IPS-18a (cell line): ENCODE measurements at regions not wholly inside any gene's neighbourhood (a gene's known extent, or its start where the extent isn't known, plus 50 kb on each side); places are given as distances from the start of the nearest gene placed in this dataset.

Source experiments
- H3K27ac ChIP-seq: one replicate; pipeline ENCODE4 v1.5.1; 2013; ENCODE audit warnings: low read length
- H3K27me3 ChIP-seq: one replicate; pipeline ENCODE4 v1.6.1; 2013; ENCODE audit warnings: mild to moderate bottlenecking, low read length; ENCODE audit not compliant: control insufficient read depth, insufficient read depth
- H3K36me3 ChIP-seq: one replicate; pipeline ENCODE4 v1.6.1; 2013; ENCODE audit warnings: low read depth, low read length; ENCODE audit not compliant: control insufficient read depth
- H3K4me1 ChIP-seq: one replicate; pipeline ENCODE4 v1.6.1; 2013; ENCODE audit warnings: low read depth, low read length; ENCODE audit not compliant: control insufficient read depth
- H3K4me3 ChIP-seq: one replicate; pipeline ENCODE4 v1.5.1; 2013; ENCODE audit warnings: low read length
- H3K9ac ChIP-seq: one replicate; pipeline ENCODE4 v1.6.1; 2013; ENCODE audit warnings: mild to moderate bottlenecking, low read length, moderate library complexity
- H3K9me3 ChIP-seq: one replicate; pipeline ENCODE4 v1.6.1; 2013; ENCODE audit warnings: low read depth, low read length; ENCODE audit not compliant: control insufficient read depth

- Histone ChIP-seq H3K4me1 (no peaks in the 10 kb centered on the region), H3K36me3 (no peaks in the 10 kb centered on the region), H3K27ac (no peak overlapping the region), H3K4me3 (no peak overlapping the region), H3K27me3 (no peaks in the 10 kb centered on the region), H3K9me3 (no peaks in the 10 kb centered on the region), H3K9ac (no peak overlapping the region)
Measured at GRCh38 chr2:122447237-122447636, 691.8 kb downstream of the TSN start.

- H3K27me3 ChIP-seq: no peaks in the 10 kb centered on the region
- no peak overlapping the region for H3K27ac ChIP-seq
- no peak overlapping the region for H3K9ac ChIP-seq
- no peaks in the 10 kb centered on the region for H3K4me1 ChIP-seq
- no peak overlapping the region for H3K4me3 ChIP-seq
- no peaks in the 10 kb centered on the region for H3K36me3 ChIP-seq
- H3K9me3 ChIP-seq: no peaks in the 10 kb centered on the region
Measured at GRCh38 chr2:122451040-122451439, 695.6 kb downstream of the TSN start.

DNA sequence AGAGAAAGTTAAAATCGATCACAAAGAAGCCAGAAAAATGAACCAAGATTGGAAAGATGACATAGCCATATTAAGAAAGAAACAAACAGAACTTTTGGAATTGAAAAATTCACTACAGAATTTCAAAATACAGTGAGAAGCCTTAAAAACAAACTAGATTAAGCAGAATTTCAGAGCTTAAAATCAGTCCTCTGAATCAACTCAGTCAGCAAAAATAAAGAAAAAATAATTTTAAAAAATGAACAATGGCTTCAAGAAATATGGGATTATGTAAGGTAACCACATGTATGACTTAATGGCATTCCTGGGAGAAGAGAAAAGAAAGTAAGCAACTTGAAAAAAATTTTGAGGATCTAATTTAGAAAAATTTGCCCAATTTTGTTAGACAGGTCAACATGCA, 696.2 kb downstream of the TSN start:
- Histone ChIP-seq H3K36me3 (no peaks in the 10 kb centered on the region), H3K4me1 (no peaks in the 10 kb centered on the region), H3K4me3 (no peak overlapping the region), H3K9me3 (no peaks in the 10 kb centered on the region), H3K9ac (no peak overlapping the region), H3K27ac (no peak overlapping the region), H3K27me3 (no peaks in the 10 kb centered on the region)

- Histone ChIP-seq H3K4me3 (no peak overlapping the region), H3K27ac (no peak overlapping the region), H3K9ac (no peak overlapping the region), H3K27me3 (no peaks in the 10 kb centered on the region), H3K36me3 (no peaks in the 10 kb centered on the region), H3K4me1 (no peaks in the 10 kb centered on the region), H3K9me3 (no peaks in the 10 kb centered on the region)
Measured at GRCh38 chr2:122469147-122469546, 713.7 kb downstream of the TSN start.

DNA sequence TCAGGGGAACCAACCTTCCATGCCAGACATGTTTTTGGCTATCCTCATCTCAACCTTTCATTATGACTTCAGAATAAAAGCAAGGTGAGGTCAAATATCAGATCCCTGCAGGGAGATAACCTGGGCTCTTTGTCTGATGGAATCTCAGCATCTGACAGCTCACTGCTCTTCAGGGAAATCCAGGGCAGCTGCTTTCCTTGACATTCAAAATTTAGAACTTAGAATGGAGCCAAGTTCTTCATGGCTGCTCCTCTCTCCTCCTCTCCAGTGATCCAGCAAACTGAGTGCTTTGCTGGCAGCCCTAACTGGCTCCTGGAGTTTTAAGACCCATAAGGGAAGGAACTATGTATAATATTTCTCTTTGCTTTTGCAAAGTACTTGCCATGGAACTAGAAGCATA, 716.3 kb downstream of the TSN start:
- no peaks in the 10 kb centered on the region for H3K9me3 ChIP-seq
- no peak overlapping the region for H3K9ac ChIP-seq

DNA sequence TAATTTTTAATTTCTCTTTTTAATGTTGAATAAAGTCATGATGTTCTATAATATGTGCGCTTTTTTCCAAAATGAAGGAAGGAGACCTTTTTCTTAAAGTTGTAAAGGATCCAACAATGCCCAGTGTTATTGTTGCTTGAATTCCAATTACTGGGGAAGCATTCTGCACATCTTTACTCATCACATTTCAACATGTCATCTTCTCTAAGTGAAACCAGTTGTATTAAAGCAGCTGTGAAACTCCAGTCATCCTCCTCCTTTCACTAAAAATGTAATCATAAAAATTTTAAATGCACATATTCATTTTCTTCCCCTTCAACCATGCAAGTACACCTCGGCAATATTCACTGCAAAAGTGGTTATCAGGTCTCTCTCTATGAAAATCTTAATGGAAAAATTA, 722.7 kb downstream of the TSN start:
- Histone ChIP-seq H3K36me3 (no peaks in the 10 kb centered on the region), H3K4me1 (peaks cover 5% of the 10 kb centered on the region), H3K9me3 (no peaks in the 10 kb centered on the region), H3K4me3 (no peak overlapping the region), H3K27ac (no peak overlapping the region), H3K9ac (no peak overlapping the region), H3K27me3 (no peaks in the 10 kb centered on the region)

More for the DNA sequence above, 716.3 kb downstream of the TSN start:
- no peaks in the 10 kb centered on the region for H3K4me1 ChIP-seq
- H3K4me3 ChIP-seq: no peak overlapping the region
- no peaks in the 10 kb centered on the region for H3K36me3 ChIP-seq
- no peak overlapping the region for H3K27ac ChIP-seq
- no peaks in the 10 kb centered on the region for H3K27me3 ChIP-seq

- Histone ChIP-seq H3K4me3 (no peak overlapping the region), H3K27ac (no peak overlapping the region), H3K27me3 (no peaks in the 10 kb centered on the region), H3K9ac (no peak overlapping the region), H3K9me3 (no peaks in the 10 kb centered on the region), H3K4me1 (peaks cover 5% of the 10 kb centered on the region), H3K36me3 (no peaks in the 10 kb centered on the region)
Measured at GRCh38 chr2:122478771-122479170, 723.3 kb downstream of the TSN start.

DNA sequence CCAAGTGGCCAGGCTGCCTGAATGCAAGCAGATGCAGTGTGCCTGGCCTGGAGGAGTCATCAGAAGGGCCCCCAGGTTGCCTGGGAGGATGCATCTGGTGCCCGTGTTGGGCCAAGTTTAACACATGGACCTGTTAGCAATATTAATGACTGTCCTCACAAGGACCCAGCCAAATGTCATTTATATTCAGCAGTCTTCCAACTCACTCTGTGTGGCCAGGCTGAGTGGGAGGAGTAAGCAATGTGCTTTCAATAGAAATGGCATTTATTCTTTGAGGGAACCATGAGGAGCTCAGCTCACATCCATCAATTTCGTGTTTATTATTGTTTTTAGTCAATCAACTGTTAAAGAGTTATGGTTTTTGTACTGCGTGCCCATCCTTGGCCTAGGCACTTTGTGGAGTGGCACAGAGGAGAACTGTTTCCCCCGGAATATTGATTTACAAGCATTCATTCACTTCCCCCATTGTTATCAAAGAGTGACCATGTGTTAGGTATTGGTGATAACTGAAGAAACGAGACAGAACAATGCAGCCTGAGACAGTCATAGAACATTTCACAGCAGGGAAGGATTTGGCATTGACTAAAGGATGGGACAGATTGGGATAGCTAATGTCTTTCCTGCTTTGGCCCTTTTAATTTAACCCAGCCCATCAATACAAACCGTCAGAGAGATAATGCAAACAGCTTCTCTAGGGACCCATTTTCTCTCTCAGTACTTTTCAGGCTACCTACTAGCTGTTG, 725.2 kb downstream of the TSN start:
- Histone ChIP-seq H3K36me3 (no peaks in the 10 kb centered on the region), H3K9ac (no peak overlapping the region), H3K4me1 (peaks cover 5% of the 10 kb centered on the region), H3K27ac (no peak overlapping the region), H3K9me3 (no peaks in the 10 kb centered on the region), H3K27me3 (no peaks in the 10 kb centered on the region), H3K4me3 (no peak overlapping the region)

- peaks cover 5% of the 10 kb centered on the region for H3K4me1 ChIP-seq
- H3K9me3 ChIP-seq: no peaks in the 10 kb centered on the region
- no peak overlapping the region for H3K9ac ChIP-seq
- H3K27me3 ChIP-seq: no peaks in the 10 kb centered on the region
- no peaks in the 10 kb centered on the region for H3K36me3 ChIP-seq
- H3K27ac ChIP-seq: no peak overlapping the region
- no peak overlapping the region for H3K4me3 ChIP-seq
Measured at GRCh38 chr2:122481244-122481622, 725.8 kb downstream of the TSN start.

- H3K27me3 ChIP-seq: no peaks in the 10 kb centered on the region
- peaks cover 5% of the 10 kb centered on the region for H3K4me1 ChIP-seq
- H3K27ac ChIP-seq: no peak overlapping the region
- H3K9ac ChIP-seq: no peak overlapping the region
- H3K36me3 ChIP-seq: no peaks in the 10 kb centered on the region
- no peak overlapping the region for H3K4me3 ChIP-seq
- no peaks in the 10 kb centered on the region for H3K9me3 ChIP-seq
Measured at GRCh38 chr2:122481717-122482116, 726.3 kb downstream of the TSN start.

- Histone ChIP-seq H3K9me3 (no peaks in the 10 kb centered on the region), H3K36me3 (no peaks in the 10 kb centered on the region), H3K4me1 (peaks cover 5% of the 10 kb centered on the region), H3K4me3 (no peak overlapping the region), H3K9ac (no peak overlapping the region), H3K27ac (no peak overlapping the region), H3K27me3 (no peaks in the 10 kb centered on the region)
Measured at GRCh38 chr2:122486086-122486485, 730.6 kb downstream of the TSN start.

GRCh38 chr2:122486705-122487415, 731.4 kb downstream of the TSN start:
- H3K4me3 ChIP-seq: no peak overlapping the region
- no peak overlapping the region for H3K9ac ChIP-seq
- no peaks in the 10 kb centered on the region for H3K9me3 ChIP-seq
- H3K27ac ChIP-seq: no peak overlapping the region
- no peaks in the 10 kb centered on the region for H3K36me3 ChIP-seq
- H3K27me3 ChIP-seq: no peaks in the 10 kb centered on the region
- peaks cover 5% of the 10 kb centered on the region for H3K4me1 ChIP-seq
